ENCODE measurements at regions not wholly inside any gene's neighbourhood (a gene's known extent, or its start where the extent isn't known, plus 50 kb on each side); places are given as distances from the start of the nearest gene placed in this dataset.

DNA sequence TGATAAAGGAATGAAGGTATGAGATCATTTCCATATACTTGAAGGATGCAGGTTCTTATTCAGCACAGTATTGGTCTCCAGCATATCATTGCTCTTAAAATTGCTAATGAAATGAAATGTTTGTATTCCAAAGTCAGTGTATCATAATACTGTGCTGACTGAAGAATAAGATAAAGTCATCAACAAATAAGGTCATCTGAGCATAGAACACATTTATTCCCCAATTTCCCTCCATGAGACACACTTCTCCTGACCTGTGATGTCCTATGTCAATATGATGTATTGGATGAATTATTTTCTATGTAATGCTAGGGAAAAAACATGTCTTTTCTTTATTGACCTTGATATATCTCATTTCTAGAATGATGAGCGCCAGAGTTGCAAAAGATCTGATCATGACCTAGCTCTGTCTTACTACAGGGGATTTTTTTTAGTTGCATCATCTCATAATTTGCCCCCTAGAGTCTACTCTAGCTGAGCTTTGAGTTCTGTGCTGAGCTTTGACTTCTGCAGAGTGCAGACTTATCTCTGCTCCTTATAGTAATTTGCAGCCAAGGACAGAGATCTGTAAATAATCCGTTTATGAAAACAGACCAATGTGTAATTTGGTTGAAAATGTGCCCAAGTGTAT, 859.8 kb downstream of the TRIB2 start:
- no peak overlapping the region for H4K91ac ChIP-seq (ENCODE audit: low read depth, low read length, poor library complexity)
- no peaks in the 10 kb centered on the region for H3K79me1 ChIP-seq (ENCODE audit: low read depth, low read length)
- no peak overlapping the region for H3K4ac ChIP-seq (ENCODE audit: low read length)
- H2AK5ac ChIP-seq (ENCODE audit: low read depth, low read length): no peak overlapping the region
- H2BK5ac ChIP-seq (ENCODE audit: low read length): no peak overlapping the region
- no peaks in the 10 kb centered on the region for H3K9me3 ChIP-seq (replicated peaks in 1 of 2; ENCODE audit: control insufficient read depth in 2 of 2, insufficient read depth in 1 of 2, low read depth in 1 of 2, low read length in 2 of 2)
- no peak overlapping the region for H3K4me2 ChIP-seq (ENCODE audit: insufficient read depth, low read length, poor library complexity, severe bottlenecking)
- H3K4me1 ChIP-seq (ENCODE audit: control insufficient read depth in 2 of 2, insufficient read depth in 1 of 2, low read depth in 1 of 2, low read length in 2 of 2): no peaks in the 10 kb centered on the region
- no peak overlapping the region for H3K9ac ChIP-seq (ENCODE audit: low read depth, low read length, poor library complexity)
- no CpG with 5 or more reads among the region's 2 CpGs for WGBS, 2 donors (ENCODE audit: extremely low coverage in 2 of 2, insufficient read length in 2 of 2, insufficient replicate concordance in 1 of 2)
- no peaks in the 10 kb centered on the region for H3K27me3 ChIP-seq (ENCODE audit: control insufficient read depth in 3 of 3, insufficient read depth in 3 of 3, low read depth in 1 of 3, low read length in 3 of 3)
- no peak overlapping the region for H3K23ac ChIP-seq (ENCODE audit: low read depth, low read length, poor library complexity)
- no peak overlapping the region for H3K27ac ChIP-seq (replicated peaks; ENCODE audit: low read length)
- H2BK15ac ChIP-seq (ENCODE audit: low read length): no peak overlapping the region
- no peak overlapping the region for H3K18ac ChIP-seq (ENCODE audit: low read length)
- no peak overlapping the region for H3K4me3 ChIP-seq (ENCODE audit: low read length in 2 of 2)
- no peak overlapping the region for H2BK12ac ChIP-seq (ENCODE audit: low read length)
- DNase-seq (ENCODE audit: low spot score): no peak
- no peak overlapping the region for H3K14ac ChIP-seq (ENCODE audit: low read length)
- H2BK120ac ChIP-seq (ENCODE audit: low read depth, low read length): no peak overlapping the region
- no peaks in the 10 kb centered on the region for H3K36me3 ChIP-seq (replicated peaks in 1 of 2; ENCODE audit: control insufficient read depth in 2 of 2, insufficient read depth in 2 of 2, low read length in 2 of 2)
- H2AFZ ChIP-seq (ENCODE audit: low read length): no peak overlapping the region
- no peak overlapping the region for H4K8ac ChIP-seq (ENCODE audit: low read depth, low read length)

DNA sequence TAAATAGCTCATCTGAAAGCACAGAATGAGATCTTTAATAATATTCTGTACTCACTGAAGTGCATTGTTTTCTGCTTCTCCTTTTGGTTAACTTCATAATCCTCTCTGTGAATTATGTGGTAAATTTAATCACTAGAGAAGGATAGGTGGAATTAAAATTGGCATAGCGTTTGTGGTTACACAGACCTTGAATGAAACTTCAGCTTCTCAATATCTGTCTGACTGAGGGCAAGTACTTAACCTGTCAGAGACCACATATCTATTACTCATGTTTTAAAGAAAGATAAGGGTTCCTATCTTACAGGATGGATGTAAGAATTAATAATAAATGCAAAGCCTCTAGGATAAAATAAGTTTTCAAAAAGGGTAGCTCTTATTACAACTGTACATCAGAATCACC, 861.8 kb downstream of the TRIB2 start:
- H3K79me1 ChIP-seq (ENCODE audit: low read depth, low read length): no peaks in the 10 kb centered on the region
- no peak overlapping the region for H3K14ac ChIP-seq (ENCODE audit: low read length)
- no peaks in the 10 kb centered on the region for H3K36me3 ChIP-seq (replicated peaks in 1 of 2; ENCODE audit: control insufficient read depth in 2 of 2, insufficient read depth in 2 of 2, low read length in 2 of 2)
- H3K9ac ChIP-seq (ENCODE audit: low read depth, low read length, poor library complexity): no peak overlapping the region
- H4K8ac ChIP-seq (ENCODE audit: low read depth, low read length): no peak overlapping the region
- H3K9me3 ChIP-seq (replicated peaks in 1 of 2; ENCODE audit: control insufficient read depth in 2 of 2, insufficient read depth in 1 of 2, low read depth in 1 of 2, low read length in 2 of 2): no peaks in the 10 kb centered on the region
- H2BK5ac ChIP-seq (ENCODE audit: low read length): no peak overlapping the region
- WGBS, 2 donors (ENCODE audit: extremely low coverage in 2 of 2, insufficient read length in 2 of 2, insufficient replicate concordance in 1 of 2): no CpG with 5 or more reads among the region's 1 CpG
- H3K4me2 ChIP-seq (ENCODE audit: insufficient read depth, low read length, poor library complexity, severe bottlenecking): no peak overlapping the region
- no peak overlapping the region for H2AFZ ChIP-seq (ENCODE audit: low read length)
- DNase-seq (ENCODE audit: low spot score): no peak
- H3K27ac ChIP-seq (replicated peaks; ENCODE audit: low read length): no peak overlapping the region
- H3K18ac ChIP-seq (ENCODE audit: low read length): no peak overlapping the region
- H2BK15ac ChIP-seq (ENCODE audit: low read length): no peak overlapping the region
- H4K91ac ChIP-seq (ENCODE audit: low read depth, low read length, poor library complexity): no peak overlapping the region
- no peak overlapping the region for H2BK120ac ChIP-seq (ENCODE audit: low read depth, low read length)
- H3K23ac ChIP-seq (ENCODE audit: low read depth, low read length, poor library complexity): no peak overlapping the region
- H3K4me1 ChIP-seq (ENCODE audit: control insufficient read depth in 2 of 2, insufficient read depth in 1 of 2, low read depth in 1 of 2, low read length in 2 of 2): no peaks in the 10 kb centered on the region
- no peaks in the 10 kb centered on the region for H3K27me3 ChIP-seq (ENCODE audit: control insufficient read depth in 3 of 3, insufficient read depth in 3 of 3, low read depth in 1 of 3, low read length in 3 of 3)
- H2AK5ac ChIP-seq (ENCODE audit: low read depth, low read length): no peak overlapping the region
- H3K4me3 ChIP-seq (ENCODE audit: low read length in 2 of 2): no peak overlapping the region
- H2BK12ac ChIP-seq (ENCODE audit: low read length): no peak overlapping the region
- H3K4ac ChIP-seq (ENCODE audit: low read length): no peak overlapping the region

DNA sequence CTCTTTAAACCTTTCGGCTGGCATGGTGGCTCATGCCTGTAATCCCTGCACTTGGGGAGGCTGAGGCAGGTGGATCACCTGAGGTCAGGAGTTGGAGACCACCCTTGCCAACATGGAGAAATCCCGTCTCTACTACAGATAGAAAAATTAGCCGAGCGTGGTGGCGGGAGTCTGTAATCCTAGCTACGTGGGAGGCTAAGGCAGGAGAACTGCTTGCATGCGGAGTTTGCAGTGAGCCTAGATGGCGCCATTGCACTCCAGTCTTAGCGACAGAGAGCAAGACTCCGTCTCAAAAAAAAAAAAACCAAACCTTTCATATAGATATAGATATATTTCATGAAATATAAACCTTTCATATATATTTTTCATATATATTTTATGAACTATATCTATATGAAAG, 864.7 kb downstream of the TRIB2 start:
- Histone ChIP-seq H3K27ac (replicated peaks; ENCODE audit: low read length) (no peak overlapping the region), H2BK5ac (ENCODE audit: low read length) (no peak overlapping the region), H2AFZ (ENCODE audit: low read length) (no peak overlapping the region), H3K23ac (ENCODE audit: low read depth, low read length, poor library complexity) (no peak overlapping the region), H3K36me3 (replicated peaks in 1 of 2; ENCODE audit: control insufficient read depth in 2 of 2, insufficient read depth in 2 of 2, low read length in 2 of 2) (no peaks in the 10 kb centered on the region), H3K4me1 (ENCODE audit: control insufficient read depth in 2 of 2, insufficient read depth in 1 of 2, low read depth in 1 of 2, low read length in 2 of 2) (no peaks in the 10 kb centered on the region), H3K4ac (ENCODE audit: low read length) (no peak overlapping the region), H2BK12ac (ENCODE audit: low read length) (no peak overlapping the region), H2BK120ac (ENCODE audit: low read depth, low read length) (no peak overlapping the region), H3K14ac (ENCODE audit: low read length) (no peak overlapping the region), H3K4me3 (ENCODE audit: low read length in 2 of 2) (no peak overlapping the region), H3K9me3 (replicated peaks in 1 of 2; ENCODE audit: control insufficient read depth in 2 of 2, insufficient read depth in 1 of 2, low read depth in 1 of 2, low read length in 2 of 2) (no peaks in the 10 kb centered on the region), H2AK5ac (ENCODE audit: low read depth, low read length) (no peak overlapping the region), H4K91ac (ENCODE audit: low read depth, low read length, poor library complexity) (no peak overlapping the region), H3K9ac (ENCODE audit: low read depth, low read length, poor library complexity) (no peak overlapping the region), H4K8ac (ENCODE audit: low read depth, low read length) (no peak overlapping the region), H3K18ac (ENCODE audit: low read length) (no peak overlapping the region), H3K27me3 (ENCODE audit: control insufficient read depth in 3 of 3, insufficient read depth in 3 of 3, low read depth in 1 of 3, low read length in 3 of 3) (no peaks in the 10 kb centered on the region), H3K4me2 (ENCODE audit: insufficient read depth, low read length, poor library complexity, severe bottlenecking) (no peak overlapping the region), H3K79me1 (ENCODE audit: low read depth, low read length) (no peaks in the 10 kb centered on the region), H2BK15ac (ENCODE audit: low read length) (no peak overlapping the region)
- DNase-seq (ENCODE audit: low spot score): no peak
- WGBS, 2 donors (ENCODE audit: extremely low coverage in 2 of 2, insufficient read length in 2 of 2, insufficient replicate concordance in 1 of 2): no CpG with 5 or more reads among the region's 10 CpGs

DNA sequence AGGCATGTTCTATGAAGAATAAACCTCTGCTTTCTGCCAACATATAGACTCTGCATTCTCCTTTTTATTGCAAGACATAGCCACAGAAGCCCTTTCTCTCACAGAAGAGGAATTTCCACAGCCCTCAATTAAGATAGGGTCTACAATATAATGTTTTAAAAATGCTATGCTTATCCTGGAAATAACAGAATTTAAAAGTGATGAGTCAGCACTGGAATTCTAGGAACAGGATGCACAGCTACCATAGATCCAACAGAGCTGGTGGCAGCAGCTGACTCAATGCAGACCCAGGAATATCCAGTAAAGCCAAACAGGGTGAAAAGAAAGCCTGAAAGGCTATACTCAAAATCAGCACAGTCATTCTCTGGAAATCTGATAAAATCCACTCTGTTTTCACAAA, 866.9 kb downstream of the TRIB2 start:
- H3K18ac ChIP-seq (ENCODE audit: low read length): no peak overlapping the region
- H3K36me3 ChIP-seq (replicated peaks in 1 of 2; ENCODE audit: control insufficient read depth in 2 of 2, insufficient read depth in 2 of 2, low read length in 2 of 2): no peaks in the 10 kb centered on the region
- H3K27ac ChIP-seq (replicated peaks; ENCODE audit: low read length): no peak overlapping the region
- H3K4me3 ChIP-seq (ENCODE audit: low read length in 2 of 2): no peak overlapping the region
- no peak overlapping the region for H3K9ac ChIP-seq (ENCODE audit: low read depth, low read length, poor library complexity)
- no peaks in the 10 kb centered on the region for H3K4me1 ChIP-seq (ENCODE audit: control insufficient read depth in 2 of 2, insufficient read depth in 1 of 2, low read depth in 1 of 2, low read length in 2 of 2)
- no peak overlapping the region for H2AK5ac ChIP-seq (ENCODE audit: low read depth, low read length)
- H2BK12ac ChIP-seq (ENCODE audit: low read length): no peak overlapping the region
- no peak overlapping the region for H3K4me2 ChIP-seq (ENCODE audit: insufficient read depth, low read length, poor library complexity, severe bottlenecking)
- H3K23ac ChIP-seq (ENCODE audit: low read depth, low read length, poor library complexity): no peak overlapping the region
- H3K14ac ChIP-seq (ENCODE audit: low read length): no peak overlapping the region
- H3K27me3 ChIP-seq (ENCODE audit: control insufficient read depth in 3 of 3, insufficient read depth in 3 of 3, low read depth in 1 of 3, low read length in 3 of 3): no peaks in the 10 kb centered on the region
- H2BK120ac ChIP-seq (ENCODE audit: low read depth, low read length): no peak overlapping the region
- no peak overlapping the region for H2BK15ac ChIP-seq (ENCODE audit: low read length)
- H4K91ac ChIP-seq (ENCODE audit: low read depth, low read length, poor library complexity): no peak overlapping the region
- no peak overlapping the region for H3K4ac ChIP-seq (ENCODE audit: low read length)
- H2BK5ac ChIP-seq (ENCODE audit: low read length): no peak overlapping the region
- no peak overlapping the region for H4K8ac ChIP-seq (ENCODE audit: low read depth, low read length)
- H3K9me3 ChIP-seq (replicated peaks in 1 of 2; ENCODE audit: control insufficient read depth in 2 of 2, insufficient read depth in 1 of 2, low read depth in 1 of 2, low read length in 2 of 2): no peaks in the 10 kb centered on the region
- no peaks in the 10 kb centered on the region for H3K79me1 ChIP-seq (ENCODE audit: low read depth, low read length)
- no peak overlapping the region for H2AFZ ChIP-seq (ENCODE audit: low read length)
- DNase-seq (ENCODE audit: low spot score): no peak

Measured in neuronal stem cell (in vitro differentiated cells).